Heart left ventricle (tissue), 16 donors: ENCODE measurements at regions not wholly inside any gene's neighbourhood (a gene's known extent, or its start where the extent isn't known, plus 50 kb on each side); places are given as distances from the start of the nearest gene placed in this dataset.

Experiments
- ATAC-seq, 4 donors: fragments of 200-7000 bp; cut with Tn5 transposase; one replicate each; pipeline ENCODE4 v1.9.1; 2020 to 2022; ENCODE audit warnings: moderate library complexity in 4 of 4, mild to moderate bottlenecking in 3 of 4, moderate number of reproducible peaks in 1 of 4
- DNase-seq, 5 donors: peaks; one replicate each; pipeline ENCODE4 v3.0.0-alpha.2; 2020
- H3K27ac ChIP-seq, 12 donors: fragments of 200-600 bp; sonication (generic) in 4 of 12; one replicate each; pipeline versions ENCODE4 v1.5.0 to v1.8.0; 2016 to 2022; ENCODE audit warnings: mild to moderate bottlenecking in 2 of 12
- H3K27me3 ChIP-seq, 9 donors: fragments of 200-600 bp; sonication (generic) in 2 of 9; one replicate each; pipeline versions ENCODE4 v1.5.1 to v1.8.0; 2016 to 2022; ENCODE audit warnings: mild to moderate bottlenecking in 3 of 9
- H3K36me3 ChIP-seq, 9 donors: fragments of 200-600 bp; sonication (generic) in 2 of 9; one replicate each; pipeline versions ENCODE4 v1.5.0 to v1.8.0; 2018 to 2022; ENCODE audit warnings: mild to moderate bottlenecking in 2 of 9
- H3K4me1 ChIP-seq, 12 donors: fragments of 200-600 bp; sonication (generic) in 4 of 12; one replicate each; pipeline versions ENCODE4 v1.5.0 to v1.8.0; 2016 to 2022; ENCODE audit warnings: mild to moderate bottlenecking in 3 of 12
- H3K4me3 ChIP-seq, 12 donors: fragments of 200-600 bp; sonication (generic) in 4 of 12; one replicate each; pipeline versions ENCODE4 v1.5.0 to v1.8.0; 2017 to 2022; ENCODE audit warnings: mild to moderate bottlenecking in 9 of 12, moderate library complexity in 4 of 12
- H3K9me3 ChIP-seq, 12 donors: fragments of 200-600 bp; sonication (generic) in 4 of 12; one replicate each; pipeline versions ENCODE4 v1.5.0 to v1.8.0; 2016 to 2022; ENCODE audit warnings: mild to moderate bottlenecking in 1 of 12
- POLR2A ChIP-seq, 2 donors: fragments of 450-650 bp; IDR thresholded peaks; one replicate each; pipeline ENCODE4 v1.6.1; 2017; ENCODE audit warnings: antibody characterized with exemption in 2 of 2, mild to moderate bottlenecking in 2 of 2, moderate library complexity in 2 of 2
- WGBS, 4 donors: extraction: QIAGEN DNeasy Blood & Tissue Kit in 2 of 4; methylation state at CpG; one replicate each; pipeline versions ENCODE4 v1.1.5 to v1.1.7; 2013 to 2018; 5-methylcytosine and 5-hydroxymethylcytosine counted together
- intact Hi-C, 10 donors: fragments of 100-400 bp; cut with DNase I; formaldehyde crosslinking; loops; one replicate each; pipeline versions ENCODE4 v1.11.1 to v1.14.2; 2022
- TF ChIP-seq, protein P1 (sequence below), 12 donors: fragments of 200-600 bp; sonication (generic) in 4 of 12; IDR thresholded peaks; one replicate each; pipeline versions ENCODE4 v1.5.0 to v1.8.0; 2018 to 2022; ENCODE audit warnings: antibody characterized with exemption in 12 of 12, mild to moderate bottlenecking in 5 of 12
- donor health status: ischemic (EF 13 %, LVEDD 7.1; RV severe dilation, severe dysfunction).
- donor health status: healthy with polysubstance abuse.
- donor health status: DM: no; HTN: yes; CAD: no.
- donor health status: DM: no; HTN: no; CAD: no.
- donor health status: ischemic (EF 25% LVEDD 6.9; RV normal size, moderate dysfunction).
- donor health status: ischemic (EF 25% LVEDD 5.7; RV mildly dilated, moderate dysfunction).
- donor health status: healthy.
- donor health status: DM: yes; HTN: yes; CAD: no.
- donor health status: ischemic (EF 35%, LVEDD 5.7; RV mildly dilated, moderate dysfunction).
- donor health status: nonischemic (EF 11% LVEDD 7.7; RV severe dilation, severe dysfunction).
- donor health status: DM: yes; HTN: yes; CAD: no.
- donor health status: PGD.
- donor health status: ischemic (EF 29% LVEDD 5.4; RV normal size, mild dysfunction).
- donor health status: nonischemic (EF 23%, LVEDD 6.1; RV moderate dilation, normal function).

DNA sequence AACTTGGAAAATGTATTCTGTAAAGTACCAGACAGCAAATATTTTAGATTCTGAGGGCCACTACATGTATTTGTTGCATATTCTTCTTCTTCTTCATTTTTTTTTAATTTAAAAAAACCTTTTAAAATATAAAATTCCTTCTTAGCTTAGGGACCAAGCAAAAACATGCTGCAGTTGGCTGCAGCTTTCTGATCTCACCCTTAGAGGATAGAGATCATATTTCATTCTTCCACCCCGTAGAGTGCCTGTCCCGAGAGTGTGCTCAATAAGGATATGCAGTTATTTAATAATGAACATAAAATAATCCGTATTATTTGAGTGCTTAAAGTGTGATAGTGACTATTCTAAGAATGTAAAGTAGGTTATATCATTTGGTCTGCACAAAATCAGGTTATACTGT lies 204.2 kb upstream of the CD180 start:
- Histone ChIP-seq H3K27me3 (no peaks in the 10 kb centered on the region), H3K9me3 (no peaks in the 10 kb centered on the region), H3K4me3 (no peak overlapping the region), H3K36me3 (no peaks in the 10 kb centered on the region), H3K4me1 (peaks cover 0 to 4% (median 0%) of the 10 kb centered on the region in 12 donors), H3K27ac (no peak overlapping the region)
- no peak for TF ChIP-seq POLR2A (IDR thresholded peaks at IDR 0.05)
- TF ChIP-seq, protein P1, sequence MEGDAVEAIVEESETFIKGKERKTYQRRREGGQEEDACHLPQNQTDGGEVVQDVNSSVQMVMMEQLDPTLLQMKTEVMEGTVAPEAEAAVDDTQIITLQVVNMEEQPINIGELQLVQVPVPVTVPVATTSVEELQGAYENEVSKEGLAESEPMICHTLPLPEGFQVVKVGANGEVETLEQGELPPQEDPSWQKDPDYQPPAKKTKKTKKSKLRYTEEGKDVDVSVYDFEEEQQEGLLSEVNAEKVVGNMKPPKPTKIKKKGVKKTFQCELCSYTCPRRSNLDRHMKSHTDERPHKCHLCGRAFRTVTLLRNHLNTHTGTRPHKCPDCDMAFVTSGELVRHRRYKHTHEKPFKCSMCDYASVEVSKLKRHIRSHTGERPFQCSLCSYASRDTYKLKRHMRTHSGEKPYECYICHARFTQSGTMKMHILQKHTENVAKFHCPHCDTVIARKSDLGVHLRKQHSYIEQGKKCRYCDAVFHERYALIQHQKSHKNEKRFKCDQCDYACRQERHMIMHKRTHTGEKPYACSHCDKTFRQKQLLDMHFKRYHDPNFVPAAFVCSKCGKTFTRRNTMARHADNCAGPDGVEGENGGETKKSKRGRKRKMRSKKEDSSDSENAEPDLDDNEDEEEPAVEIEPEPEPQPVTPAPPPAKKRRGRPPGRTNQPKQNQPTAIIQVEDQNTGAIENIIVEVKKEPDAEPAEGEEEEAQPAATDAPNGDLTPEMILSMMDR (IDR thresholded peaks at IDR 0.05): no peak
- WGBS, 4 donors: 32 to 59% (median 46%) methylated on average over 3 of the region's 3 CpGs
- no peak for DNase-seq
- intact Hi-C loops: loop anchor here in 1 of 10 donors (10.0 kb wide), 1 partner anchor 46 kb away; no protein-coding TSS in a partner anchor
- peak in 1 of 4 donors; percentile 46 for ATAC-seq

DNA sequence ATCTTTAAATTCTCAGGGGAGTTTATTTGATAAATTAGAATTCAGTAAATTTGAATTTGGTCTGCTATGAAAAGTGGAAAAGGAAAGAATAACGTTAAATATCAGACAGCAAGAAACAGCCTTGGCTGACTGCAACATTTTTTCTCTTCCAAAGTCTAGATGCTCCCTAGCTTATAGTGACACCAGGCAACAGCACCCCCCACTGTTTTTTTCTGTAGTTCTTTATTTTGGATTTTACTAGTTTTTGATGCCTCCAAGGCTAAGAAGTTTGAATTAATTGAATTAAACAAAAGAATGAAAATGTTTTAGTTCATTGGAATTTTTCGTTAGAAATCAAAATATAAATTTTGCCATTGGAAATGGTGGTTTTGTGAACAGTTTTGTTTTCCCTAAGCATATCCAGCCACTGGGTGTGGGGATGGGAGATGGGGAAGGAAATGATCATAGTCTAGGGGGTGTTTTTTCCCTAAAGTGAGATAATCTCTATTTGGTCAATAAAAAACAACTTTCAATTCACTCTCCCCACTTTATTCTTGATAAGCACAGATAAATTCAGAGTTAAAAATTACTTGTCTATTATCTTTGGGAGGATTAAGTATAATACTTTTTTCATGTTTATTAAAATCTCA lies 199.3 kb upstream of the CD180 start:
- DNase-seq (no peak), ATAC-seq (no peak)
- Histone ChIP-seq H3K4me3 (no peak overlapping the region), H3K9me3 (no peaks in the 10 kb centered on the region), H3K4me1 (peaks cover 0 to 3% (median 0%) of the 10 kb centered on the region in 12 donors), H3K27ac (no peak overlapping the region), H3K27me3 (no peaks in the 10 kb centered on the region), H3K36me3 (no peaks in the 10 kb centered on the region)
- intact Hi-C loops: loop anchor here in 1 of 10 donors (5.0 kb wide), 1 partner anchor 149 kb away; no protein-coding TSS in a partner anchor
- 60 to 68% (median 62%) methylated on average over 2 of the region's 2 CpGs for WGBS, 4 donors
- no peak for TF ChIP-seq POLR2A (IDR thresholded peaks at IDR 0.05)
- TF ChIP-seq, protein P1 (IDR thresholded peaks at IDR 0.05): peak in 4 of 12 donors; percentile 6 to 36 (median 21)

DNA sequence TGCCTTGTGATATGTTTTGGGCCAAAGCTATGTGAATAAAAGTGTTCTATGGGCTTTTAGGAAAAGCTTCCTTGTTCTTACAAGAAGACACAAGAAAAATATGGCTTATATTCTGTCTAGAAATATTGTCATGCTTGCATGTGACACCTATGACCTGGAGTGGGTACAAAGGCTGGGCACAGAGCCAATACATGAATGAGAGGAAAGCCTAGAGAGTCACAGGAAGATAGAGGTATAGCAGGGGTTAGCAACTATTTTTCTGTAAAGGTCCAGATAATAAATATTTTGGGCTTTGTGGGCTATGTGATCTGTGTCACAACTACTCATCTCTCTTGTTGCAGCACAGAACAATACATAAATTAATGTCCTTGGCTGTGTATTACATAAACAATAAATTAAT lies 196.6 kb upstream of the CD180 start:
- Histone ChIP-seq H3K27ac (no peak overlapping the region), H3K4me3 (no peak overlapping the region), H3K27me3 (no peaks in the 10 kb centered on the region), H3K36me3 (no peaks in the 10 kb centered on the region), H3K9me3 (no peaks in the 10 kb centered on the region), H3K4me1 (no peaks in the 10 kb centered on the region)
- DNase-seq (no peak), ATAC-seq (no peak)
- TF ChIP-seq POLR2A (IDR thresholded peaks at IDR 0.05): no peak
- TF ChIP-seq, protein P1 (IDR thresholded peaks at IDR 0.05): no peak
- intact Hi-C loops: no loop called here

DNA sequence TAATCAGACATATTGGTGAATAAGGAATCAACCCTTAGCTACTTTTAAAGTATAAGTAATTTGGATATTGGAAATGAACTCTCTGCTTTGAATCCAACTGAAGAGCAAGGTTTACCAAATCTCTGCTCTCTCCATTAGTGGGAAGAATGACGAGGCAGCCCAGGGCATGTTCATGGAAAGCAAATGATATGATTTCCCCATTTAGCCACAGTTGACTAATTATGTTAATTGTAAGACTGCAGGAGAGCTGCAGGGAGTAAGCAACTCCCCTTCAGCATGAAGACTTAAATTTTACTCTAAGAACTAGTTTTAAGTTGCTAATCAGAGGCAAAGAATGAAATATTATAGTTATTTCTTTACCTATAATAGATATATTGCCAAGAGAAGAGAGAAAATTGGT lies 194.3 kb upstream of the CD180 start:
- Histone ChIP-seq H3K4me3 (no peak overlapping the region), H3K9me3 (no peaks in the 10 kb centered on the region), H3K27me3 (no peaks in the 10 kb centered on the region), H3K4me1 (no peaks in the 10 kb centered on the region), H3K27ac (no peak overlapping the region), H3K36me3 (no peaks in the 10 kb centered on the region)
- DNase-seq (no peak), ATAC-seq (no peak)
- no peak for TF ChIP-seq POLR2A (IDR thresholded peaks at IDR 0.05)
- TF ChIP-seq, protein P1 (IDR thresholded peaks at IDR 0.05): no peak
- WGBS, 4 donors: 75 to 82% (median 78%) methylated on average over 1 of the region's 1 CpG
- intact Hi-C loops: no loop called here
